ENCODE measurements at regions not wholly inside any gene's neighbourhood (a gene's known extent, or its start where the extent isn't known, plus 50 kb on each side); places are given as distances from the start of the nearest gene placed in this dataset.

DNA sequence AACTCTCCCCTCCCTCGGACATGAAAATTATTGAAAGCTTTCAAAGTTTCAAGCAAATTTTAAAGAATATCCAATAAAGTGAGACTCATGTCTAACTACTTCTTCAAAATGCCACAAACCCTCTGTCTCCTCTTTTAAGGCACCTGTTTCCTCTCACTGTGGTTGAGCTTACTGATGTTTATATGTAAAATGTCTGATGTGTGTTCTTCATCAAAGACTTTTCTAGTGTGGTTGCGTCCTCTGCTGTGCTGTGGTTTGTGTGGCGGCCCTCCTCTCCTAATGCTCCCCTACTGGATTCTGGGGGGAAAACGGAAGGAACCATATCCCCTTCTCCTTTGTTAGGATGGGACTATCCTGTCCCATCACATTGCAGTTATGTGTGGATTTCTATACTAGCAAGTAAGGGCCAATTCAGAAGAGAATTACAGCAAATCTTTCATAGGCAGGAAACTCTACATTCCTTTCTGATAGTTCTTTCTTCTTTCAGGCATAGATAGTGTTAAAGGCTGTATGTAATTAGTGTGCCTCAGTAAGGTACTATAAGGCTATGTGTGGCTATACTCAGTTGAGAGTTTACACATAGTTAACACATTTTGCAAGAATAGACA lies 221.0 kb upstream of the GPRIN3 start:
- no peak for TF ChIP-seq POLR2A (IDR thresholded peaks at IDR 0.05)
- TF ChIP-seq, protein P1, sequence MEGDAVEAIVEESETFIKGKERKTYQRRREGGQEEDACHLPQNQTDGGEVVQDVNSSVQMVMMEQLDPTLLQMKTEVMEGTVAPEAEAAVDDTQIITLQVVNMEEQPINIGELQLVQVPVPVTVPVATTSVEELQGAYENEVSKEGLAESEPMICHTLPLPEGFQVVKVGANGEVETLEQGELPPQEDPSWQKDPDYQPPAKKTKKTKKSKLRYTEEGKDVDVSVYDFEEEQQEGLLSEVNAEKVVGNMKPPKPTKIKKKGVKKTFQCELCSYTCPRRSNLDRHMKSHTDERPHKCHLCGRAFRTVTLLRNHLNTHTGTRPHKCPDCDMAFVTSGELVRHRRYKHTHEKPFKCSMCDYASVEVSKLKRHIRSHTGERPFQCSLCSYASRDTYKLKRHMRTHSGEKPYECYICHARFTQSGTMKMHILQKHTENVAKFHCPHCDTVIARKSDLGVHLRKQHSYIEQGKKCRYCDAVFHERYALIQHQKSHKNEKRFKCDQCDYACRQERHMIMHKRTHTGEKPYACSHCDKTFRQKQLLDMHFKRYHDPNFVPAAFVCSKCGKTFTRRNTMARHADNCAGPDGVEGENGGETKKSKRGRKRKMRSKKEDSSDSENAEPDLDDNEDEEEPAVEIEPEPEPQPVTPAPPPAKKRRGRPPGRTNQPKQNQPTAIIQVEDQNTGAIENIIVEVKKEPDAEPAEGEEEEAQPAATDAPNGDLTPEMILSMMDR (IDR thresholded peaks at IDR 0.05), result no peak
- H3K27me3 ChIP-seq, result no peaks in the 10 kb centered on the region
- H3K36me3 ChIP-seq, result no peaks in the 10 kb centered on the region
- 80 to 84% methylated on average over 4 of the region's 4 CpGs for WGBS, 2 donors
- H3K27ac ChIP-seq, result no peak overlapping the region
- no peak overlapping the region for H3K4me3 ChIP-seq (replicated peaks in 1 of 3)
- no peak for DNase-seq
- H3K9me3 ChIP-seq, result no peaks in the 10 kb centered on the region
- no peaks in the 10 kb centered on the region for H3K4me1 ChIP-seq
- intact Hi-C loops (cut with DNase I), result no loop called here

DNA sequence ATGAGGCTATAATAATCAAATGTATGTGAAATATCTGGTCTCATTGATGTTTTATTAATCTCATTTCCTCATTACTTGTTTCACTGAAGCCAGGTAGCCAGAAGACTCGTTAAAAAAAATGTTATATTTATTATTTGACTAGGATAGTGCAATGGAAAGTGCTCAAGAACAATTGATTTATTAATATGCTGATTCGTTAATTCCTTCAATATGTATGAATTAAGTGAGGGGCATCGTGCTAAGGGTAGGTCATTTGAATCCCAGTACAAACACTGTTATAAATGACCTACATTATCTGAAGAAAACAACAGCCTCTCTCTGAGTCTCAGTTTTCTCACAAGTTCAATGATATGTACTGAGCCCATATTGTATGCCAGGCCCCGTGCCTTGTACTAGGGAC lies 214.2 kb upstream of the GPRIN3 start:
- no peak overlapping the region for H3K27ac ChIP-seq
- H3K4me3 ChIP-seq (replicated peaks in 1 of 3), result no peak overlapping the region
- DNase-seq, result no peak
- H3K4me1 ChIP-seq, result no peaks in the 10 kb centered on the region
- intact Hi-C loops (cut with DNase I), result no loop called here
- 88% methylated on average over 4 of the region's 4 CpGs for WGBS, 2 donors
- no peaks in the 10 kb centered on the region for H3K27me3 ChIP-seq
- H3K36me3 ChIP-seq, result no peaks in the 10 kb centered on the region
- H3K9me3 ChIP-seq, result no peaks in the 10 kb centered on the region
- TF ChIP-seq POLR2A (IDR thresholded peaks at IDR 0.05), result no peak
- TF ChIP-seq, protein P1 (IDR thresholded peaks at IDR 0.05), result no peak

DNA sequence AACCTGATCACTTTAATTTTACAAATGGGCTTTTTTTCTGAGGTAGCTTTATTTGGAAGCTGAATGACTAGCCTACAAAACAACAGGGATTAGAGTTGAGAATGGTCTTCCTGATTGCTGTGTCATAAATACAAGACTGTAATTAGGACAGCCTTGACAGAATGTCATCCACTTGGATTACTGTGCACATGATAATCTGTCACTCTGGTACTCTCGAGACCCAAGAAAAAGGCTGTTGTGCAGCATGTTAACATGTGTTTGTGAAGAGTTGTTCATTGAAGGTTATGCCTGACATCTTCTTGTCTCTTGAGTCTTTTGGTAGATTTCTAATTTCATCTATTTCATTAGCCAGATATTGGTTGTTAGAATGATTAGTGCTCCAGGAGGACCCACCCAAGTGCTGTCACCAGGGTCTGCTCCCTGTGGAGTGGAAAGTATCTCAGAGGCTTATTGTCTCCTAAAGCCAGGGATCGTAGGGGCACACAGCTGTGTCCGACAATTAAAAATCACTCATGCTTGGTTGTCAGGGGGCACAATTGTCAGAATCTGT lies 212.2 kb upstream of the GPRIN3 start:
- H3K36me3 ChIP-seq, result no peaks in the 10 kb centered on the region
- no peaks in the 10 kb centered on the region for H3K9me3 ChIP-seq
- H3K27ac ChIP-seq, result no peak overlapping the region
- H3K27me3 ChIP-seq, result no peaks in the 10 kb centered on the region
- no peak for DNase-seq
- H3K4me1 ChIP-seq, result no peaks in the 10 kb centered on the region
- TF ChIP-seq, protein P1 (IDR thresholded peaks at IDR 0.05), result no peak
- H3K4me3 ChIP-seq (replicated peaks in 1 of 3), result no peak overlapping the region
- intact Hi-C loops (cut with DNase I), result no loop called here
- 92% methylated on average over 3 of the region's 3 CpGs for WGBS, 2 donors

DNA sequence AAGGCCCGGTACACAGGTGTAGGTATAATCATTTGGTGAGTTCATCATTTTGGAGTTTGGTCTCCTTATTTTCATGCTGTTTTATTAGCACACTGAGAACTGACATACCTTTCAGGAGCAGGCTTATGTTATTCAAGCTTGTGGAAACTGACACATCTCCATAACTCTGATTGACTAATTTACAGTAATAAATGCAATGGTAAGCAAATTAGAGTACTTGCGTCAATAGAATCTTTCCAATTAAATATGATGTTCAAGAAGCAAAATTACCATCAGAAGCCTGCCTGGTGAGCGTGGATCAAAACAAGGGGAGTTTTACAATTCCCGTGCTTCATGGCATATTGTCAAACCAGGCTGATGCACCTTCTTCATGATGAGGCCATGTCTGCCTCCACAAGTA lies 210.7 kb upstream of the GPRIN3 start:
- 82 to 89% methylated on average over 4 of the region's 4 CpGs for WGBS, 2 donors

DNA sequence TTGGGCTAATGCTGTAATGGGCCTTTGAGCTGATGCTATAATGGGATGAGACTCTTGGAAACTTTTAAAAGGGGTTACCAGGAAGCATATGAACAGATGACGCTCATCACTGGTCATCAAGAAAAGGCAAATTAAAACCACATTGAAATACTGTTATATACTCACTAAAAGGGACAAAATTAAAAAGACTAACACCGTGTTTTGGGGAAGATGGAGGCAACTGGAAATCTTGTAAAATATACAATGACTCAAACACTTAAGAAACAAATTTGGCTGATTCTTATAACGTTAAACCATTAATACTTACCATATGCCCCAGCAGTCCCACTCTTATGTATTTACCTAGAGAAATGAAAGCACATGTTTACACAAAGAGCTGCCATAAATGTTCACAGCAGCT lies 207.2 kb upstream of the GPRIN3 start:
- H3K27ac ChIP-seq, result no peak overlapping the region
- no peaks in the 10 kb centered on the region for H3K27me3 ChIP-seq
- H3K9me3 ChIP-seq, result no peaks in the 10 kb centered on the region
- H3K4me3 ChIP-seq (replicated peaks in 1 of 3), result no peak overlapping the region
- no peak for DNase-seq
- TF ChIP-seq POLR2A (IDR thresholded peaks at IDR 0.05), result no peak
- TF ChIP-seq, protein P1 (IDR thresholded peaks at IDR 0.05), result no peak
- no peaks in the 10 kb centered on the region for H3K36me3 ChIP-seq
- 85 to 88% methylated on average over 3 of the region's 3 CpGs for WGBS, 2 donors
- intact Hi-C loops (cut with DNase I), result no loop called here
- H3K4me1 ChIP-seq, result no peaks in the 10 kb centered on the region

More for the DNA sequence above, 210.7 kb upstream of the GPRIN3 start:
- TF ChIP-seq POLR2A (IDR thresholded peaks at IDR 0.05), result no peak
- TF ChIP-seq, protein P1 (IDR thresholded peaks at IDR 0.05), result no peak
- no peak for DNase-seq
- no peaks in the 10 kb centered on the region for H3K4me1 ChIP-seq
- no peak overlapping the region for H3K27ac ChIP-seq
- no peaks in the 10 kb centered on the region for H3K27me3 ChIP-seq
- H3K36me3 ChIP-seq, result no peaks in the 10 kb centered on the region
- H3K9me3 ChIP-seq, result no peaks in the 10 kb centered on the region
- intact Hi-C loops (cut with DNase I), result no loop called here
- no peak overlapping the region for H3K4me3 ChIP-seq (replicated peaks in 1 of 3)

Data from thyroid gland (tissue), 4 donors.